Activated T-helper 1 cell treated with Interleukin-2 at 50 U/mL for 16 hours (primary cell): ENCODE measurements at regions not wholly inside any gene's neighbourhood (a gene's known extent, or its start where the extent isn't known, plus 50 kb on each side); places are given as distances from the start of the nearest gene placed in this dataset.

Experiments used
- DNase-seq: peaks from one replicate; pipeline ENCODE4 v3.0.0-alpha.2; 2020; ENCODE audit warnings: low read depth

DNA sequence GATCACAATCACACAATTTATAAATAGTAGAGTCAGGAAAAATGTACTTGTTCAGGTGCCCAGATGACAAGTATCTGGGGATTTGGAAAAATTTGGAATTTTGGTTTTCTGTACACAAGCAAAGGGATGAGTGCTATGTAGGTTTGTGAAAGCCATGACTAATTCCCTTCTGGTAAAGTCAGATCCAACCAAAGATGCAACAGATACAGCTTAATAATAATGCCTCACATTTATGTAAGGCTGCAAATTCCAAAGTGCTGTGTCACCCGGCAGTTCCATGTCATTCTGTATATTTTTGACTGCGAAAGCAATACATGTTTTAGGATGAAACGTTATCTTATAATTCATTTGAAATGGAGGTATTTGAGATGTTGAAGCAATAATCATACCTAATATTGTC lies 102.7 kb upstream of the AGBL1 start:
- DNase-seq = no peak

- no peak for DNase-seq
These were observed 102.1 kb upstream of the AGBL1 start for GRCh38 chr15:85977586-85977985.

- no peak for DNase-seq
These were observed 99.7 kb upstream of the AGBL1 start for GRCh38 chr15:85979929-85980328.

DNA sequence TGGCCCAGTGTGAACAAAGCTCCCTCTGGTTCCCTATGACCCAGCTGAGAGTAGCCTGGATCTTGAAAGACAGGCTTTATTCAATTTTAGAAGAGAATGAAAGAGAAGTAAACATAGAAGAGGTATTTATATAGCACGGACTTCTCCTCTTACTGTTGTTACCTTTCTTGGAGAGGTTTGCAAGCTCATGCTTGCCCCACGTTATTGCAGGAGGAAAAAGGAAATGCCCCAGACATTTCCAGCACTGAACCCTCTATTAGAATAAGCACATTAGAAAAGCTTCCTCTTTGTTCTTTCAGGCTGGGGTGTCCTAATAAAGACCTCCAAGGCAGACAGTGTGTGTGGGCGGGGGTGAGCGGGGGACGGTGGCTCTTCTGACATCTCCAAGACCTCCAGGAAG lies 98.7 kb upstream of the AGBL1 start:
- no peak for DNase-seq

DNA sequence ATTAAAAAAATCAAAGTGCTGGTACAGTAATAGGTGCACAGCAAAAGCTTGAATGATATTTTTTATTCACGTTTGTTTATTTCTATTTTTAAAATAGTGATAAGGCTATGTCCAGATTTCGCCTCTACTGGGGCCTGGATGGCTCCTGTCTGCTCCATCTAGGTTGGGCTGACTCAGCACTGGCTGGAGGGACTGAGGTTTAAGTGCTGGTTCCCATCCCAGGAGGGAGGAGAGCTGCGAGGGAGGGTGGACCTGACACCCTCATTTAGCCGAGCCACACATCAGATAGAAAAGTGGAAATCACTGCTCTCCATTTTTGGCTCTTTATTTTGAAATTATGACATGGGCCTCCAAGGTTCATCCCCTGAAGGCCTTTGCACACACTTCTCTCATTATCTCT lies 95.4 kb upstream of the AGBL1 start:
- DNase-seq = no peak

GRCh38 chr15:85986116-85986515 lies 93.6 kb upstream of the AGBL1 start:
- DNase-seq = no peak

DNA sequence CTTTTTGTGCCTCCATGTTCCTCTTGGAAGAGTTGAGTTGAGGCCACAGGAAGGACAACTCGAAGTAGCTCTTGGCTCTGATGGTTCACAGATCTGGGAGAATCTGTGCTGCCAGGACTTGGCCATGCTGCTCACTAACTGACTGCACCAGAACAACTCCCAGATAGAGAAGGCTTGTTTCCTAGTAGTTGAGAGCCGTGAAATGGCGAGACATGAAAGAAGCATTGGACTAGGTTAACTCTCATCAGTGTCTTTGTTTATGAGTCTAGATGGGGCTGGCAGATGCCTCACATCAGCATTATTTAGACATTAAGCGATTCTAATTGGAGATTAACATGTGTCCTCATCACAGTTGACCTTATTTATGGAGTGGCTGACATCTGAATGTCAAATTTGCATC lies 92.9 kb upstream of the AGBL1 start:
- no peak for DNase-seq

DNA sequence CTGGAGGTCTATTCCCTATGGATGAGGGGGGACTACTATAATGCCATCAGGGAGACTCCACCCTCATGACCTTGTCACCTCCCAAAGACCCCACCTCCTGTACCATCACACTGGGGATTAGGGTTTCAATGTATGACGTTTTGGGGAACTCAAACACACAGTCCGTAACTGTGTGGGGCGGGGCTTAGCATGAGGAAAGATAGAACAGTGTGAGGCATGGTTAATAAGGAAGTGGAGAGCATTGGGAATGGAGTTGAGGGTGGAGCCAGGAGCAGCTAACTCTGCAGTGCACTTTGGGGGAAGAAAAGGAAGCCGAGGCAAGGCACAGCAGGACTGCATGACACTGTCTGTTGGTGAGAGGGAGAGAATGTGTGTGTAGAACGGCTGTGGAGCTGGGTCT lies 90.9 kb upstream of the AGBL1 start:
- no peak for DNase-seq

- no peak for DNase-seq
These were observed 87.4 kb upstream of the AGBL1 start for GRCh38 chr15:85992224-85992623.

DNA sequence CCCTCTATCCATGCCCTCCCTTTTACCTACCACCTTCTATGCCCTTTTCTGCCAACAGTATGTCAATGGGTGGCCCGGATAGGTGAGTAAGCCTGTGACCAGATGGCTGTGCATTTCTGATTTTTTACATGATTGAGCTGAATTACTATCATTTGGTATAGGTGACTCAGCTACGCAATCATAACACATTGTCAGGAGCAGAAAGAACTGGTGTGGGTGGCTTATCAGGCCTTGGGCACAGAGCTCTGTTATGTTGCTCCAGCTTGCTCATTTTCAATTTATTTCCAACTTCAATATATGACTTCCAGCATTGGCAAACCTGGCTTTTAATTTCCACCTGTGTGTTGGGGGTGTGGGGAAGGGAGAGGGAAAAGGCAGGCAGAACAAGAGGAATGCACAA lies 86.6 kb upstream of the AGBL1 start:
- no peak for DNase-seq

GRCh38 chr15:85997618-85998017 lies 82.1 kb upstream of the AGBL1 start:
- DNase-seq = no peak

DNA sequence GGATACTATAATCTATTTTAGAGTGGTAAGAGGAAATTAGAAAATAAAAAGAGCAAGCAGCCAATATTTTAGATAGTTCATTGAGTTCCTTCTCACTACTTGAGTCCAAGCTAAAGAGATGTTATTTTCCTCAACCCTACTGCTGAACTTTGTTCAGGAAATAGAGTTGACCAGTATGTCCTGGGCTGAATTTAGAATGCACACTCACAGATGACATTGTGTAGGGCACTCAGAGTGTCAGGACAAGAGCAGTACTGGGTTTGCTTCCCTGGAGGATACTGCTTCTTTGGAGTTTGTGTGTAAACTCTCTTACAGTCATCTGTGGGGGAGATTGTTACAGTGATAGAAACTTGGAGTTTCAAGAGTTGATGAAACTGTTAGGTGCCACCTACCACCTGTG lies 80.0 kb upstream of the AGBL1 start:
- no peak for DNase-seq

- no peak for DNase-seq
These were observed 78.5 kb upstream of the AGBL1 start for GRCh38 chr15:86001200-86001599.

DNA sequence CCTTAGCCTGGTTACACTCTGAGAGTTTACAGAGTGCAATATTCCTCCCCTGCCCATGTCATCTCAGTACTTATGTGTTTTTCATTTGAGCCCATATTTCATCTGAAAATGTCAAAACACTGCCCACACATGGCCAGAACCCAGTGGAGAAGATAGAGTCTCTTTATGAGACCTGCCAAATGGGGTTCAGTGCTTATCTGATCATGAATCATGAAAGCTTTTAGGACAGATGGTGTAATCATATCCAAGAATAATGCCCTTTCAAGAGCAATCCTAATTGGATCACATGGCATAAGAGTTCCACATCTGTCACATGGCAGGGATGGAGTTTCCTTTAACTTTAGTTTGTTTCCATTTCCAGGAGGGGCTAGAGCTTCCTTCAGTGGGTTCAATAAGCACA lies 77.2 kb upstream of the AGBL1 start:
- no peak for DNase-seq

GRCh38 chr15:86004061-86004460 lies 75.6 kb upstream of the AGBL1 start:
- no peak for DNase-seq

DNA sequence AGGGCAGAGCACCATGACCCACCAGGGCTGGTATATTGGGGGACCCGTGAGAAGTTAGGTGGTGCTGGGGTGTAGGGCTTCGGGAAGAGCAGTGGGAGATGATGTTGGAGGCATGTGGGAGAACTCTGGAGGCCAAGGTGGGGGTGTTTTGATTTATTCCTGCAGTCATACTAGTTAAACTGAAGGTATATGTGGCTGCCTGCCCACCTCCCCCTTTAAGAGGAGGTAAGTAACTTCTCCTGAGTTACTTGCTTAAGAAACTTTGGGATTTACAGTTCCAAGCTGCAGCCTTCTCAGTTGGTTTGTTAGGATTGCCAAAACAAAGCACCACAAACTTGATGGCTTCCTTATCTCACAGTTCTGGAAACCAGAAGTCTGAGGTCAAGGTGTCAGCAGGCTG lies 73.1 kb upstream of the AGBL1 start:
- no peak for DNase-seq

- DNase-seq = no peak
These were observed 69.9 kb upstream of the AGBL1 start for GRCh38 chr15:86009727-86010126.

GRCh38 chr15:86010398-86010797 lies 69.3 kb upstream of the AGBL1 start:
- no peak for DNase-seq

DNA sequence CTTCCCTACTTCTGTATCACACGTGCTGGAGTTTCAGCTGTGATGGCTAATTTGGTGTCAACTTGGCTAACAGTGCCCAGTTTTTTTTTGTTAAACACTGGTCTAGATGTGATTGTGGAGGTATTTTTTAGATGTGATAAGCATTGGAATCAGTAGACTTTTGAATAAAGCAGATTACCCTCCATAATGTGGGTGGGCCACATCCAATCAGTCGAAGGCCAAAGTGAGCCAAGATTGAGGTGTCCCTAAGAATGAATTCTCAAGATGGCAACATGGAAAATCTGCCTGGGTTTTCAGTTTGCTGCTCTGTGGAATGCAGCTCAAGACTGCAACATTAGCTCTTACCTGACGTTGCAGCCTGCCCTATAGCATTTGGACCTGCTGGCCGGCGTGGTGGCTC lies 68.8 kb upstream of the AGBL1 start:
- no peak for DNase-seq

DNA sequence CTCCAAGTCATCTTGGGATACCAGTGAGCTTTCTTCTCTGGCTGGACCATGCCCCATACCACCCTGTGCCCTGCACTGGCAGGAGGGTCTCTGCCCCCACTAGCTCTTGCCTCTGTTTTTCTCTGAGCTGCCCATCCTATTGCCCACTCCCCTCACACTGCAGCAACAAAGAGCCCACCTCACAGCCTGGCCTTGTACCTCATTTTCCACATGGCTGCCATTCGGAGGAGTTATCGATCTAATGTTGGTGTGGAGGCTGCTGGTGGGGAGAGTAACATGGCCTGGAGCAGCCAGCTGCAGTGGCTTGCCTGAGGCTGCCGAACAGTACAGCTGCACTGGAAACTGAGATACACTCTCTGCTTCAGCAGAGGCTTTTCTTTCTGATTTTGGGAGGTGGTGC lies 65.7 kb upstream of the AGBL1 start:
- no peak for DNase-seq

- DNase-seq = no peak
These were observed 62.9 kb upstream of the AGBL1 start for GRCh38 chr15:86016750-86017149.

DNA sequence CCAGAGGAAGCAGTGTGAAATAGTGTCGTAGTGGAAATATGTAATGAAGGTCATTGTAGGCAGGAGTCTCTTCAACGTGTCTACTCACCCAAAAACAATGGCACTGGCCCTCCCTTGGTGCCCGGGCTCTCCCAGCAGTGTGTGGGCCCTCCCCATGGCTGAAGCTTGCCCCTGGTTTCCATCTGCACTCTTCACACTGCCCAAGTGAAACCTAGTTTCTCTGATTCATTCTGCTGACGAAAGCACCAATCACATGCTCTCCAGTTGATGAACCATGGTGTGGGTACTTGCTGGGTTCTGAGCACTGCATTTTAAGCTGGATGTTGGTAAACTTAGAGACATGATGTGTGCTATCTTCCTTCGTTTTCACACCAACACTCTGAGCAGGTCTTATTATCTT lies 61.0 kb upstream of the AGBL1 start:
- DNase-seq = no peak

- DNase-seq = no peak
These were observed 58.1 kb upstream of the AGBL1 start for GRCh38 chr15:86021281-86022264.

- DNase-seq = no peak
These were observed 50.7 kb upstream of the AGBL1 start for GRCh38 chr15:86028961-86029360.
